ENCODE measurements at regions not wholly inside any gene's neighbourhood (a gene's known extent, or its start where the extent isn't known, plus 50 kb on each side); places are given as distances from the start of the nearest gene placed in this dataset.
A peak's percentile ranks its signal among the peaks of the same experiment; 100 is the strongest.

GRCh38 chr11:71086687-71087258 is 165.6 kb downstream of the SHANK2 start:
- Histone ChIP-seq H3F3A (ENCODE audit: low read depth) (peaks cover 17% of the 10 kb centered on the region), H3K9ac (no peak overlapping the region), H3K9me3 (ENCODE audit: low read depth) (no peaks in the 10 kb centered on the region), H4K20me1 (ENCODE audit: low read depth) (no peaks in the 10 kb centered on the region), H3K4me2 (no peak overlapping the region), H3K4me3 (no peak overlapping the region), H3K4me1 (no peaks in the 10 kb centered on the region), H2AFZ (replicated peaks) (peak overlapping the region; percentile 95), H3K27ac (no peak overlapping the region), H3K36me3 (no peaks in the 10 kb centered on the region), H3K27me3 (no peaks in the 10 kb centered on the region), H3K79me2 (ENCODE audit: low read depth) (no peaks in the 10 kb centered on the region)
- peak; percentile 82 for DNase-seq (ENCODE audit: low spot score)
- no peak for TF ChIP-seq EZH2phosphoT487 (IDR thresholded peaks at IDR 0.05)
- TF ChIP-seq CTCF (IDR thresholded peaks at IDR 0.05): peak; percentile 82
- Mint-ChIP-seq H3K4me3 (no peak overlapping the region), H3K27me3 (ENCODE audit: insufficient read depth, low read depth) (peaks cover 12% of the 10 kb centered on the region), H3K9me3 (no peaks in the 10 kb centered on the region), H3K36me3 (no peaks in the 10 kb centered on the region), H3K4me1 (no peaks in the 10 kb centered on the region), H3K27ac (no peak overlapping the region)

GRCh38 chr11:71084306-71085012 is 167.9 kb downstream of the SHANK2 start:
- H3K27me3 ChIP-seq: no peaks in the 10 kb centered on the region
- H3K4me3 ChIP-seq: no peak overlapping the region
- H3K9ac ChIP-seq: no peak overlapping the region
- H3K4me2 ChIP-seq: no peak overlapping the region
- H3F3A ChIP-seq (ENCODE audit: low read depth): peaks cover 17% of the 10 kb centered on the region
- Mint-ChIP-seq H3K9me3 (no peaks in the 10 kb centered on the region), H3K4me3 (no peak overlapping the region), H3K27ac (no peak overlapping the region), H3K4me1 (peaks cover 5% of the 10 kb centered on the region), H3K36me3 (no peaks in the 10 kb centered on the region), H3K27me3 (ENCODE audit: insufficient read depth, low read depth) (peaks cover 9% of the 10 kb centered on the region)
- no peak overlapping the region for H3K27ac ChIP-seq
- no peaks in the 10 kb centered on the region for H3K36me3 ChIP-seq
- H4K20me1 ChIP-seq (ENCODE audit: low read depth): no peaks in the 10 kb centered on the region
- TF ChIP-seq EZH2phosphoT487 (IDR thresholded peaks at IDR 0.05): no peak
- TF ChIP-seq CTCF (IDR thresholded peaks at IDR 0.05): no peak
- no peak for TF ChIP-seq EZH2 (IDR thresholded peaks at IDR 0.05)
- H3K4me1 ChIP-seq: no peaks in the 10 kb centered on the region
- H3K9me3 ChIP-seq (ENCODE audit: low read depth): no peaks in the 10 kb centered on the region
- H3K79me2 ChIP-seq (ENCODE audit: low read depth): no peaks in the 10 kb centered on the region
- no peak overlapping the region for H2AFZ ChIP-seq (replicated peaks)
- no peak for DNase-seq (ENCODE audit: low spot score)

GRCh38 chr11:71083105-71083504 is 169.3 kb downstream of the SHANK2 start:
- Histone ChIP-seq H3F3A (ENCODE audit: low read depth) (peaks cover 17% of the 10 kb centered on the region), H3K79me2 (ENCODE audit: low read depth) (no peaks in the 10 kb centered on the region), H3K27me3 (no peaks in the 10 kb centered on the region), H4K20me1 (ENCODE audit: low read depth) (no peaks in the 10 kb centered on the region), H3K27ac (no peak overlapping the region), H3K36me3 (no peaks in the 10 kb centered on the region), H3K9me3 (ENCODE audit: low read depth) (no peaks in the 10 kb centered on the region), H3K4me2 (no peak overlapping the region), H3K9ac (no peak overlapping the region), H2AFZ (replicated peaks) (no peak overlapping the region), H3K4me1 (no peaks in the 10 kb centered on the region), H3K4me3 (no peak overlapping the region)
- peaks cover 5% of the 10 kb centered on the region for H3K4me1 Mint-ChIP-seq
- peaks cover 8% of the 10 kb centered on the region for H3K9me3 Mint-ChIP-seq
- H3K36me3 Mint-ChIP-seq: no peaks in the 10 kb centered on the region
- no peak overlapping the region for H3K4me3 Mint-ChIP-seq
- no peak for DNase-seq (ENCODE audit: low spot score)
- TF ChIP-seq EZH2phosphoT487 (IDR thresholded peaks at IDR 0.05): no peak
- TF ChIP-seq EZH2 (IDR thresholded peaks at IDR 0.05): no peak
- no peak for TF ChIP-seq CTCF (IDR thresholded peaks at IDR 0.05)
- no peak overlapping the region for H3K27ac Mint-ChIP-seq
- H3K27me3 Mint-ChIP-seq (ENCODE audit: insufficient read depth, low read depth): peaks cover 7% of the 10 kb centered on the region
